H1 (cell line): ENCODE measurements at regions not wholly inside any gene's neighbourhood (a gene's known extent, or its start where the extent isn't known, plus 50 kb on each side); places are given as distances from the start of the nearest gene placed in this dataset.
A peak's percentile ranks its signal among the peaks of the same experiment; 100 is the strongest.

Experiments
- CTCF ChIA-PET: fragments of 300-600 bp; sonication (Branson Sonifier 250); formaldehyde crosslinking; loops from one replicate; lab custom pipeline; 2021; ENCODE audit not compliant: partially characterized antibody; lab: Charles Lee
- POLR2A ChIA-PET: fragments of 300-600 bp; sonication (Branson Sonifier 250); formaldehyde crosslinking; loops from one replicate; lab custom pipeline; 2021; ENCODE audit warnings: inconsistent platforms; ENCODE audit not compliant: partially characterized antibody; lab: Charles Lee
- DNase-seq, 2 experiments: peaks; one replicate each; pipeline versions ENCODE4 v3.0.0 to v3.0.0-alpha.2; 2010 to 2022; ENCODE audit warnings: low spot score in 2 of 2, low read depth in 1 of 2, mixed read lengths in 1 of 2
- FAIRE-seq: peaks from 2 replicates; lab custom pipeline; 2011; peaks lifted over from hg19 to GRCh38; lab: Jason Lieb, UNC
- H2AFZ ChIP-seq: 2 replicates; pipeline ENCODE4 v1.8.1; 2012; ENCODE audit warnings: low read length, inconsistent platforms
- H2AK5ac ChIP-seq: 2 replicates; pipeline ENCODE4 v1.6.1; 2013; ENCODE audit warnings: low read depth, low read length
- H2BK120ac ChIP-seq: replicated peaks from 2 replicates; pipeline ENCODE3; 2013; ENCODE audit warnings: low read depth, low read length, inconsistent platforms
- H2BK12ac ChIP-seq: 2 replicates; pipeline ENCODE4 v1.6.1; 2013; ENCODE audit warnings: low read depth, low read length
- H2BK15ac ChIP-seq: 2 replicates; pipeline ENCODE4 v1.6.1; 2013; ENCODE audit warnings: low read length
- H2BK20ac ChIP-seq: 2 replicates; pipeline ENCODE4 v1.6.1; 2013; ENCODE audit warnings: low read length
- H2BK5ac ChIP-seq: 2 replicates; pipeline ENCODE4 v1.6.1; 2013; ENCODE audit warnings: low read depth, low read length
- H3K14ac ChIP-seq: 2 replicates; pipeline ENCODE4 v1.6.1; 2013; ENCODE audit warnings: inconsistent platforms; ENCODE audit not compliant: insufficient read length
- H3K18ac ChIP-seq: 2 replicates; pipeline ENCODE4 v1.6.1; 2013; ENCODE audit warnings: low read length; ENCODE audit errors: extremely low read depth
- H3K23ac ChIP-seq: 2 replicates; pipeline ENCODE4 v1.6.1; 2013; ENCODE audit warnings: inconsistent platforms; ENCODE audit not compliant: insufficient read length
- H3K23me2 ChIP-seq: 2 replicates; pipeline ENCODE4 v1.6.1; 2013; ENCODE audit warnings: low read depth, low read length
- H3K27ac ChIP-seq: 2 replicates; pipeline ENCODE4 v1.6.1; 2011; ENCODE audit warnings: low read depth, low read length, inconsistent platforms
- H3K27me3 ChIP-seq, 4 experiments: replicated peaks in 1 of 4; 1 replicate in 1 of 4; 2 replicates in 3 of 4; pipeline versions ENCODE4 v1.6.1 to v1.8.1; 2011 to 2013; ENCODE audit warnings: low read length in 3 of 4, mild to moderate bottlenecking in 3 of 4, inconsistent platforms in 2 of 4, mixed read lengths in 2 of 4, moderate library complexity in 1 of 4; ENCODE audit not compliant: control insufficient read depth in 3 of 4, insufficient read depth in 3 of 4; ENCODE audit errors: extremely low read depth in 1 of 4
- H3K36me3 ChIP-seq, 4 experiments: 2 replicates each; pipeline versions ENCODE4 v1.6.1 to v1.8.1; 2011 to 2013; ENCODE audit warnings: mild to moderate bottlenecking in 4 of 4, low read length in 3 of 4, moderate library complexity in 2 of 4, control low read depth in 1 of 4, inconsistent platforms in 1 of 4; ENCODE audit not compliant: insufficient read depth in 4 of 4, control insufficient read depth in 2 of 4
- H3K4ac ChIP-seq: replicated peaks from 2 replicates; pipeline ENCODE3; 2013; ENCODE audit warnings: low read length, low read depth, mixed read lengths, inconsistent platforms; ENCODE audit not compliant: insufficient read length
- H3K4me1 ChIP-seq, 4 experiments: replicated peaks in 1 of 4; 1 replicate in 1 of 4; 2 replicates in 3 of 4; pipeline versions ENCODE4 v1.6.1 to v1.8.1; 2011 to 2013; ENCODE audit warnings: low read length in 3 of 4, inconsistent platforms in 2 of 4, mixed read lengths in 1 of 4; ENCODE audit not compliant: insufficient read depth in 4 of 4, control insufficient read depth in 3 of 4
- H3K4me2 ChIP-seq, 2 experiments: 2 replicates each; pipeline versions ENCODE4 v1.6.1 to v1.8.1; 2011 to 2013; ENCODE audit warnings: low read depth in 2 of 2, low read length in 2 of 2, control low read depth in 1 of 2, inconsistent platforms in 1 of 2, mild to moderate bottlenecking in 1 of 2; ENCODE audit not compliant: insufficient read depth in 1 of 2
- H3K4me3 ChIP-seq, 4 experiments: fragments of 200-600, 300-600 bp in 1 of 4; sonication (generic), shearing (Covaris generic), sonication (Bioruptor Twin) in 1 of 4; 2 replicates each; pipeline versions ENCODE4 v1.5.1 to v1.8.1; 2011 to 2016; ENCODE audit warnings: low read length in 4 of 4, low read depth in 3 of 4, control low read depth in 2 of 4, inconsistent platforms in 2 of 4, mild to moderate bottlenecking in 2 of 4, mixed read lengths in 1 of 4, moderate library complexity in 1 of 4; ENCODE audit not compliant: insufficient read depth in 2 of 4; ENCODE audit errors: extremely low read depth in 1 of 4
- H3K56ac ChIP-seq: replicated peaks from 2 replicates; pipeline ENCODE3; 2013; ENCODE audit warnings: low read depth, mild to moderate bottlenecking, mixed read lengths, low read length, inconsistent platforms; ENCODE audit not compliant: insufficient read length
- H3K79me1 ChIP-seq: 2 replicates; pipeline ENCODE4 v1.6.1; 2013; ENCODE audit warnings: low read depth, low read length, control low read depth
- H3K79me2 ChIP-seq, 2 experiments: 2 replicates each; pipeline versions ENCODE4 v1.6.1 to v1.8.1; 2012 to 2013; ENCODE audit warnings: low read length in 2 of 2, mild to moderate bottlenecking in 2 of 2, inconsistent platforms in 1 of 2; ENCODE audit not compliant: insufficient read depth in 2 of 2, control insufficient read depth in 1 of 2
- H3K9ac ChIP-seq, 4 experiments: replicated peaks in 1 of 4; 1 replicate in 1 of 4; 2 replicates in 3 of 4; pipeline versions ENCODE4 v1.6.1 to v1.8.1; 2011 to 2013; ENCODE audit warnings: low read depth in 3 of 4, low read length in 3 of 4, control low read depth in 2 of 4, mild to moderate bottlenecking in 2 of 4, moderate library complexity in 2 of 4, inconsistent platforms in 1 of 4; ENCODE audit errors: extremely low read depth in 1 of 4
- H3K9me3 ChIP-seq, 2 experiments: 2 replicates each; pipeline versions ENCODE4 v1.6.1 to v1.8.1; 2012 to 2013; ENCODE audit warnings: mild to moderate bottlenecking in 2 of 2, moderate library complexity in 2 of 2, control low read depth in 1 of 2, inconsistent platforms in 1 of 2, low read depth in 1 of 2, low read length in 1 of 2, mixed read lengths in 1 of 2; ENCODE audit not compliant: insufficient read depth in 2 of 2
- H4K20me1 ChIP-seq, 2 experiments: replicated peaks in 1 of 2; 2 replicates each; pipeline versions ENCODE3 to v1.8.1; 2011 to 2013; ENCODE audit warnings: inconsistent platforms in 2 of 2, low read length in 2 of 2, mild to moderate bottlenecking in 1 of 2; ENCODE audit not compliant: insufficient read depth in 2 of 2, control insufficient read depth in 1 of 2
- H4K5ac ChIP-seq: 2 replicates; pipeline ENCODE4 v1.6.1; 2013; ENCODE audit warnings: low read length, low read depth, mixed read lengths, inconsistent platforms; ENCODE audit not compliant: insufficient read length
- H4K8ac ChIP-seq: 2 replicates; pipeline ENCODE4 v1.8.0; 2013; ENCODE audit warnings: mild to moderate bottlenecking, moderate library complexity, low read length, inconsistent platforms; ENCODE audit not compliant: insufficient read depth; ENCODE audit errors: extremely low read depth
- H4K91ac ChIP-seq: replicated peaks from 2 replicates; pipeline ENCODE3; 2013; ENCODE audit warnings: low read length, mixed read lengths, inconsistent platforms; ENCODE audit not compliant: insufficient read length
- ASH2L ChIP-seq: fragments of 200-600, 300-600 bp; sonication (generic); IDR thresholded peaks from one replicate; pipeline ENCODE4 v1.7.1; 2017; ENCODE audit warnings: low read length
- CREB1 ChIP-seq: IDR thresholded peaks from 2 replicates; pipeline ENCODE4 v1.6.1; 2012; ENCODE audit warnings: inconsistent platforms
- WGBS, 2 experiments: shearing (Covaris generic) in 1 of 2; methylation state at CpG; one replicate each; pipeline versions ENCODE4 v1.1.6 to v1.1.7; 2013 to 2015; ENCODE audit warnings: low lambda C conversion rate in 2 of 2, mixed read lengths in 2 of 2, inconsistent platforms in 1 of 2, low coverage in 1 of 2, missing lambda C conversion rate in 1 of 2; ENCODE audit not compliant: insufficient replicate concordance in 2 of 2, insufficient coverage in 1 of 2, insufficient read length in 1 of 2; ENCODE audit errors: extremely low coverage in 1 of 2, missing lambda C conversion rate in 1 of 2; 5-methylcytosine and 5-hydroxymethylcytosine counted together

DNA sequence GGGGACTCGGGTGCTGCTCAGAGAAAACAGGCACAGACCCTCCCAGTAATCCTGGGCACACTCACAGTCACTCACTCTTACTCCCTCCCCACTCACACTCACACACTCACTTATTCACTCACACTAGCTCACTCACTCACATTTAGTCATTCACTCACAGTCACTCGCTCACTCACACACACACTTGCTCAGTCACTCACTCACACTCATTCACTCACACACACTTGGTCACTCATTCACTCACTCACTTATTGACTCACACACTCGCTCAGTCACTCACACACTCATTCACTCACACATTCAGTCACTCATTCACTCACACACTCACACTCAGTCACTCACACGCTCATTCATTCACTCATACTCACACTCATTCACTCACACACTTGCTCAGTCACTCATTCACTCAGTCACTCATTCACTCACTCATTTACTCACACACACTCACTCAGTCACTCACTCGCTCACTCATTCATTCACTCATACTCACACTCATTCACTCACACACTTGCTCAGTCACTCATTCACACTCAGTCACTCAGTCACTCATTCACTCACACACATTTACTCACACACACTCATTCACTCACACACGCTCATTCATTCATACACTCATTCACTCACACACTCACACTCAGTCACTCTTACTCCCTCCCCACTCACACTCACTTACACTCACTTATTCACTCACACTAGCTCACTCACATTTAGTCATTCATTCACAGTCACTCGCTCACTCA lies 164.2 kb upstream of the C1orf174 start:
- H3K27ac ChIP-seq = no peak overlapping the region
- H3K14ac ChIP-seq = no peak overlapping the region
- no peaks in the 10 kb centered on the region for H3K36me3 ChIP-seq
- H3K18ac ChIP-seq = no peak overlapping the region
- TF ChIP-seq ASH2L (peak; percentile 95), CREB1 (no peak)
- H3K23ac ChIP-seq = no peak overlapping the region
- no peaks in the 10 kb centered on the region for H3K79me1 ChIP-seq
- H3K27me3 ChIP-seq = no peaks in the 10 kb centered on the region
- POLR2A ChIA-PET = no interaction called here
- no peak overlapping the region for H3K4me3 ChIP-seq
- H3K4me1 ChIP-seq = peaks cover 1 to 10% (median 6%) of the 10 kb centered on the region in 4 experiments; a peak in 6 of 7 replicates
- H2BK120ac ChIP-seq = no peak overlapping the region
- no peak overlapping the region for H3K56ac ChIP-seq
- 83 to 100% methylated on average over 2 to 7 of the region's 7 CpGs for WGBS, 2 experiments
- no peak overlapping the region for H4K5ac ChIP-seq
- CTCF ChIA-PET = no interaction called here
- no peak for FAIRE-seq
- no peaks in the 10 kb centered on the region for H3K79me2 ChIP-seq
- no peak for DNase-seq
- H4K20me1 ChIP-seq = peaks cover 0 to 2% of the 10 kb centered on the region in 2 experiments
- peak overlapping the region; percentile 75; the same call in 1 of the 2 replicates for H2BK12ac ChIP-seq
- 0 out of 2 replicates have a peak overlapping the region, but pooled peaks have one; percentile 39 for H2AK5ac ChIP-seq
- H4K91ac ChIP-seq = no peak overlapping the region
- no peak overlapping the region for H3K4me2 ChIP-seq
- H3K9me3 ChIP-seq = 0 out of 4 replicates have a peak, but pooled peaks cover 0 to 12% of the 10 kb centered on the region in 2 experiments
- H2AFZ ChIP-seq = no peak overlapping the region
- peaks cover 23% of the 10 kb centered on the region; the same call in 1 of the 2 replicates for H3K23me2 ChIP-seq
- H2BK20ac ChIP-seq = 0 out of 2 replicates have a peak overlapping the region, but pooled peaks have one; percentile 1
- no peak overlapping the region for H4K8ac ChIP-seq
- H2BK15ac ChIP-seq = peak overlapping the region; percentile 81; the same call in 1 of the 2 replicates
- no peak overlapping the region for H3K4ac ChIP-seq
- no peak overlapping the region; the same call in 1 of the 2 replicates for H2BK5ac ChIP-seq
- no peak overlapping the region for H3K9ac ChIP-seq
